CD4-positive, alpha-beta T cell (primary cell): ENCODE measurements at regions not wholly inside any gene's neighbourhood (a gene's known extent, or its start where the extent isn't known, plus 50 kb on each side); places are given as distances from the start of the nearest gene placed in this dataset.

Experiments
- ATAC-seq: fragments of 200-7000 bp; cut with Tn5 transposase; one replicate; pipeline ENCODE4 v1.10.0; 2022; ENCODE audit warnings: mild to moderate bottlenecking; ENCODE audit not compliant: poor library complexity
- CTCF ChIA-PET: fragments of 350-600 bp; sonication (Branson Sonifier 250); formaldehyde crosslinking; loops from one replicate; lab custom pipeline; 2021; ENCODE audit warnings: antibody characterized with exemption, inconsistent platforms; lab: Charles Lee
- POLR2A ChIA-PET: fragments of 350-600 bp; sonication (Branson Sonifier 250); formaldehyde crosslinking; loops from one replicate; lab custom pipeline; 2021; ENCODE audit warnings: antibody characterized with exemption, inconsistent platforms; lab: Charles Lee
- DNase-seq, 14 experiments: peaks; one replicate each; pipeline ENCODE4 v3.0.0-alpha.2; 2013 to 2020; ENCODE audit warnings: mixed read lengths in 2 of 14
- H3K27ac ChIP-seq, 2 donors: one replicate each; pipeline versions ENCODE4 v1.5.1 to v1.7.0; 2013; ENCODE audit warnings: low read length in 2 of 2, low read depth in 1 of 2, mild to moderate bottlenecking in 1 of 2
- H3K27me3 ChIP-seq, 2 experiments: 1 replicate in 1 of 2; 2 replicates in 1 of 2; pipeline versions ENCODE4 v1.6.1 to v1.7.0; 2013; ENCODE audit warnings: low read length in 2 of 2, control low read depth in 1 of 2, mild to moderate bottlenecking in 1 of 2, moderate library complexity in 1 of 2; ENCODE audit not compliant: insufficient read depth in 2 of 2, control insufficient read depth in 1 of 2
- H3K36me3 ChIP-seq: one replicate; pipeline ENCODE4 v1.6.1; 2013; ENCODE audit warnings: low read length, control low read depth; ENCODE audit not compliant: insufficient read depth
- H3K4me1 ChIP-seq: one replicate; pipeline ENCODE4 v1.6.1; 2013; ENCODE audit warnings: low read length, control low read depth; ENCODE audit not compliant: insufficient read depth
- H3K4me3 ChIP-seq: one replicate; pipeline ENCODE4 v1.5.1; 2013; ENCODE audit warnings: mild to moderate bottlenecking, low read length, moderate library complexity
- H3K9me3 ChIP-seq, 2 experiments: 1 replicate in 1 of 2; 2 replicates in 1 of 2; pipeline versions ENCODE4 v1.6.1 to v1.7.0; 2013; ENCODE audit warnings: low read length in 2 of 2, mild to moderate bottlenecking in 2 of 2, control low read depth in 1 of 2, moderate library complexity in 1 of 2; ENCODE audit not compliant: control insufficient read depth in 1 of 2, insufficient read depth in 1 of 2
- H3K27ac Mint-ChIP-seq: one replicate; pipeline ENCODE4 v1.8.0; 2020; ENCODE audit warnings: mixed read lengths
- H3K27me3 Mint-ChIP-seq: one replicate; pipeline ENCODE4 v1.8.0; 2021; ENCODE audit warnings: mixed read lengths
- H3K36me3 Mint-ChIP-seq: one replicate; pipeline ENCODE4 v1.8.0; 2021; ENCODE audit warnings: low read depth, mixed read lengths
- H3K4me1 Mint-ChIP-seq: one replicate; pipeline ENCODE4 v1.8.0; 2021; ENCODE audit warnings: low read depth, mixed read lengths
- H3K4me3 Mint-ChIP-seq: one replicate; pipeline ENCODE4 v1.8.0; 2020; ENCODE audit warnings: mild to moderate bottlenecking, mixed read lengths
- H3K9me3 Mint-ChIP-seq: one replicate; pipeline ENCODE4 v1.8.0; 2020; ENCODE audit warnings: mixed read lengths
- intact Hi-C, 2 experiments: fragments of 100-400 bp; cut with DNase I in 1 of 2; cut with micrococcal nuclease in 1 of 2; formaldehyde crosslinking; loops; one replicate each; pipeline versions ENCODE4 v1.15.1 to v1.9.0; 2023 to 2025; cut with DNase I, micrococcal nuclease
- TF ChIP-seq, protein P1 (sequence below): fragments of 200-600 bp; IDR thresholded peaks from one replicate; pipeline ENCODE4 v1.8.0; 2022; ENCODE audit warnings: antibody characterized with exemption, mild to moderate bottlenecking

DNA sequence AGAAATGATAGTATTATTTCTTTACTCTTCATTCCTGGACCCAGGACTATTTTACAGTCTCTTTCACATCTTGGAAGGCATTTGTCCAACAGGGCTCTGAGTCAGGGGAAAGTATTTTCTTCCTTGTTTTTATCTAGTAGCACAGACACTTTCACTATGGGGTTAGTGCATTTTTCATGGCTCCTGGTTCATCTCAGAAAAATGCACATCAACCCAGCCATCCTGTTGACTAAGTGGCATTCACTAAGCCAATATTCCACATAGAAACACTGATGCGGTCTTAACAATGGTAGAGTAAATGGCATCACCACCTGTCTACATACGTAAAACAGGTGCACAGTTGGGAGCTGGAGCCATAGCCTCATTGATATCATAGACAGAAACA, 87.4 kb upstream of the C1orf21 start:
- TF ChIP-seq, protein P1, sequence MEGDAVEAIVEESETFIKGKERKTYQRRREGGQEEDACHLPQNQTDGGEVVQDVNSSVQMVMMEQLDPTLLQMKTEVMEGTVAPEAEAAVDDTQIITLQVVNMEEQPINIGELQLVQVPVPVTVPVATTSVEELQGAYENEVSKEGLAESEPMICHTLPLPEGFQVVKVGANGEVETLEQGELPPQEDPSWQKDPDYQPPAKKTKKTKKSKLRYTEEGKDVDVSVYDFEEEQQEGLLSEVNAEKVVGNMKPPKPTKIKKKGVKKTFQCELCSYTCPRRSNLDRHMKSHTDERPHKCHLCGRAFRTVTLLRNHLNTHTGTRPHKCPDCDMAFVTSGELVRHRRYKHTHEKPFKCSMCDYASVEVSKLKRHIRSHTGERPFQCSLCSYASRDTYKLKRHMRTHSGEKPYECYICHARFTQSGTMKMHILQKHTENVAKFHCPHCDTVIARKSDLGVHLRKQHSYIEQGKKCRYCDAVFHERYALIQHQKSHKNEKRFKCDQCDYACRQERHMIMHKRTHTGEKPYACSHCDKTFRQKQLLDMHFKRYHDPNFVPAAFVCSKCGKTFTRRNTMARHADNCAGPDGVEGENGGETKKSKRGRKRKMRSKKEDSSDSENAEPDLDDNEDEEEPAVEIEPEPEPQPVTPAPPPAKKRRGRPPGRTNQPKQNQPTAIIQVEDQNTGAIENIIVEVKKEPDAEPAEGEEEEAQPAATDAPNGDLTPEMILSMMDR = no peak
- ChIA-PET CTCF (no interaction called here), POLR2A (no interaction called here)
- H3K4me3 ChIP-seq = no peak overlapping the region
- no peak overlapping the region for H3K27ac ChIP-seq
- Mint-ChIP-seq H3K4me3 (no peak overlapping the region), H3K27ac (no peak overlapping the region), H3K9me3 (no peaks in the 10 kb centered on the region), H3K4me1 (no peaks in the 10 kb centered on the region), H3K27me3 (peaks cover 4% of the 10 kb centered on the region), H3K36me3 (no peaks in the 10 kb centered on the region)
- intact Hi-C loops = no loop called here
- H3K9me3 ChIP-seq = no peaks in the 10 kb centered on the region
- H3K36me3 ChIP-seq = no peaks in the 10 kb centered on the region
- ATAC-seq (no peak), DNase-seq (no peak)
- H3K27me3 ChIP-seq = peaks cover 0 to 8% of the 10 kb centered on the region in 2 experiments
- no peaks in the 10 kb centered on the region for H3K4me1 ChIP-seq

DNA sequence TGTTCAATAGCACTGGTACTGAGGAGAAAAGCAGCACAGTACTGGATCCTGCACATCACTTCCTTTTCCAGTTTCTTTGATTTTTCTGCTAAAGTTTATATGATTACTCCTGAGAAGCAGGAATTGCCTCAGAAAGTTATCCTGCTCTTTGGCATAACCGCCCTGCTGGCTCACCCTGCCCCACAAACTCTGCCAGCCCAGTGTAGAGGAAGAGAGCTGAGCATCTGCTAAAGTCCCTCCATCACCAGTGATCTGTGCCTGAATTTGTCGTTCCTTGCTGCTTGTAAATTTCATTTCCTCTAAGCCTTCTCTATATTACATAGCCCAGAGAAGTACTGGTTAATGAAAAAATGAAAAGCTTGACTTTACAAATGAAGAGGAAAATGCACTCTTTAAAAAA, 87.0 kb upstream of the C1orf21 start:
- intact Hi-C loops = no loop called here
- DNase-seq = no peak
- no peaks in the 10 kb centered on the region for H3K9me3 ChIP-seq
- H3K4me1 ChIP-seq = no peaks in the 10 kb centered on the region
- H3K27ac Mint-ChIP-seq = no peak overlapping the region
- TF ChIP-seq, protein P1 = no peak
- H3K4me1 Mint-ChIP-seq = no peaks in the 10 kb centered on the region
- ATAC-seq = no peak
- no peak overlapping the region for H3K4me3 ChIP-seq
- CTCF ChIA-PET = no interaction called here
- H3K27ac ChIP-seq = no peak overlapping the region
- POLR2A ChIA-PET = no interaction called here
- no peaks in the 10 kb centered on the region for H3K36me3 Mint-ChIP-seq
- H3K27me3 Mint-ChIP-seq = peaks cover 4% of the 10 kb centered on the region
- peaks cover 0 to 8% of the 10 kb centered on the region in 2 experiments for H3K27me3 ChIP-seq
- H3K36me3 ChIP-seq = no peaks in the 10 kb centered on the region
- no peaks in the 10 kb centered on the region for H3K9me3 Mint-ChIP-seq
- H3K4me3 Mint-ChIP-seq = no peak overlapping the region

DNA sequence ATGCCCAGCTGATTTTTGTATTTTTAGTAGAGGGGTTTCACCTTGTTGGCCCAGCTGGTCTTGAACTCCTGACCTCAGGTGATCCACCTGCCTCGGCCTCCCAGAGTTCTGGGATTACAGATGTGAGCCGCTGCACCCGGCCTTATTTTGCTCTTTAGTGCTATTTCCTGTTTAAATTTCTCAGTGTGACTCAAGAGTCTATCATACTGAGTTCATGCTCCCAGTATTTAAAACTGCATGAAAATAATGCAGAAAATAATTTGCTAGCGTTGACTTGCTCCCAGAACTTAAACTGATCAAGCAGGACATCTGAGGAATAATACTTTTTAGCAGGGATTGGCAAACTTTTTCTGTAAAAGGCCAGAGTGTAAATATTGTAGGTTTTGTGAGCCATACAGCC, 86.4 kb upstream of the C1orf21 start:
- intact Hi-C loops = no loop called here
- H3K36me3 Mint-ChIP-seq = no peaks in the 10 kb centered on the region

More for the DNA sequence above, 86.4 kb upstream of the C1orf21 start:
- H3K4me3 Mint-ChIP-seq = no peak overlapping the region
- no peak overlapping the region for H3K27ac ChIP-seq
- no peak overlapping the region for H3K4me3 ChIP-seq
- no peak overlapping the region for H3K27ac Mint-ChIP-seq
- no peak for DNase-seq
- TF ChIP-seq, protein P1 = no peak
- no peaks in the 10 kb centered on the region for H3K9me3 ChIP-seq
- H3K27me3 Mint-ChIP-seq = peaks cover 4% of the 10 kb centered on the region
- H3K4me1 Mint-ChIP-seq = no peaks in the 10 kb centered on the region
- ChIA-PET POLR2A (no interaction called here), CTCF (no interaction called here)
- ATAC-seq = no peak
- H3K27me3 ChIP-seq = peaks cover 0 to 8% of the 10 kb centered on the region in 2 experiments
- H3K36me3 ChIP-seq = no peaks in the 10 kb centered on the region
- no peaks in the 10 kb centered on the region for H3K9me3 Mint-ChIP-seq
- no peaks in the 10 kb centered on the region for H3K4me1 ChIP-seq
